SK-N-SH (cell line): ENCODE measurements at regions not wholly inside any gene's neighbourhood (a gene's known extent, or its start where the extent isn't known, plus 50 kb on each side); places are given as distances from the start of the nearest gene placed in this dataset.

ENCODE experiments used
- CTCF ChIP-seq: fragments of 200-600 bp; sonication (generic); IDR thresholded peaks from 2 replicates; pipeline ENCODE4 v1.6.1; 2017; ENCODE audit warnings: antibody characterized with exemption, mild to moderate bottlenecking, moderate library complexity
- EZH2phosphoT487 ChIP-seq: fragments of 200-600 bp; sonication (generic); IDR thresholded peaks from 2 replicates; pipeline ENCODE4 v1.6.1; 2017; ENCODE audit warnings: low read depth, mixed run types, mild to moderate bottlenecking, antibody characterized with exemption, moderate library complexity, borderline replicate concordance
- FOSL2 ChIP-seq: IDR thresholded peaks from 2 replicates; pipeline ENCODE4 v1.4.0; 2012; ENCODE audit warnings: low read depth, mild to moderate bottlenecking, moderate library complexity, borderline replicate concordance
- JUND ChIP-seq: IDR thresholded peaks from 2 replicates; pipeline ENCODE4 v1.4.0; 2012
- NRF1 ChIP-seq: IDR thresholded peaks from 2 replicates; pipeline ENCODE4 v1.6.1; 2012; ENCODE audit warnings: low read depth, mild to moderate bottlenecking, low read length
- POLR2AphosphoS5 ChIP-seq: IDR thresholded peaks from 2 replicates; pipeline ENCODE4 v1.6.1; 2012; ENCODE audit warnings: low read depth, low read length
- RAD21 ChIP-seq: IDR thresholded peaks from 2 replicates; pipeline ENCODE4 v1.6.1; 2012; ENCODE audit warnings: mild to moderate bottlenecking, low read length
- RFX5 ChIP-seq: IDR thresholded peaks from 2 replicates; pipeline ENCODE4 v1.6.1; 2012; ENCODE audit warnings: mild to moderate bottlenecking, improper control_type of control experiment, low read length
- RXRA ChIP-seq: IDR thresholded peaks from 2 replicates; pipeline ENCODE4 v1.4.0; 2012; ENCODE audit warnings: low read depth, mild to moderate bottlenecking, borderline replicate concordance
- SMC3 ChIP-seq: IDR thresholded peaks from 2 replicates; pipeline ENCODE4 v1.6.1; 2012; ENCODE audit warnings: low read depth, low read length, improper control_type of control experiment
- TAF1 ChIP-seq: IDR thresholded peaks from 2 replicates; pipeline ENCODE4 v1.6.1; 2012; ENCODE audit warnings: low read depth, mild to moderate bottlenecking, low read length, moderate library complexity, borderline replicate concordance
- USF2 ChIP-seq: fragments of 150-350 bp; IDR thresholded peaks from 2 replicates; pipeline ENCODE4 v1.6.1; 2017; ENCODE audit warnings: antibody characterized with exemption, low read length, low read depth, borderline replicate concordance
- ZBTB33 ChIP-seq: IDR thresholded peaks from 2 replicates; pipeline ENCODE4 v1.4.0; 2012; ENCODE audit warnings: low read depth, borderline replicate concordance

- TF ChIP-seq CTCF (no peak), FOSL2 (no peak), POLR2AphosphoS5 (no peak), TAF1 (no peak), EZH2phosphoT487 (no peak), JUND (no peak), SMC3 (no peak), RFX5 (no peak), USF2 (no peak), RXRA (no peak), RAD21 (no peak), ZBTB33 (no peak), NRF1 (no peak)
These were observed 625.2 kb downstream of the EPM2A start for GRCh38 chr6:145110109-145110508.
